ENCODE measurements at regions not wholly inside any gene's neighbourhood (a gene's known extent, or its start where the extent isn't known, plus 50 kb on each side); places are given as distances from the start of the nearest gene placed in this dataset.

DNA sequence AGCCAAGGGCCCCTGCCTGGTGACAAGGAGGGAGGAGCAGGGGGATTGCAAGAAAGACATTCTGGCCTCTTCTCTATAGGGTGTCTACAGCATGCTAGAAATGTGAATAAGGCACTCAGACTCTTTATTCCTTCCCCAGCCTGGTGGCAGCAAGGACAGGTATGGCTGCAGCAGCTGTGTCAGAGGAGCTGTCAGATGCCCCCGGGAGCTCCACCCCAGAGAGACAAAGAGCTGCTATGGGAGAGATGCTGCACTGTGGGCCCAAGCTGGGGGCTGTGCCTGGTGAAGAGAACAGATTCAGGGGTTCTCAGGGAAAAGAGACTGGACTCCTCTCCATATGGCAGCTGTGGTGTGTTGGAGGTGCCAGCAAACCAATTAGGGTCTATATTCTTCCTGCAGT, 1063.3 kb downstream of the OLFM4 start:
- POLR2A ChIA-PET, result no interaction called here
- H3K27ac Mint-ChIP-seq, result no peak overlapping the region
- DNase-seq (ENCODE audit: low spot score), result no peak
- peaks cover 41% of the 10 kb centered on the region for H3K9me3 Mint-ChIP-seq
- no peaks in the 10 kb centered on the region for H3K4me1 Mint-ChIP-seq
- H3K36me3 Mint-ChIP-seq, result peaks cover 37% of the 10 kb centered on the region
- TF ChIP-seq FOXJ3 (CRISPR knock-in tag; IDR thresholded peaks at IDR 0.05; ENCODE audit: borderline replicate concordance) (no peak), PREB (CRISPR knock-in tag; IDR thresholded peaks at IDR 0.05; ENCODE audit: borderline replicate concordance) (no peak), HMGA2 (CRISPR knock-in tag; IDR thresholded peaks at IDR 0.05) (no peak), CREM (CRISPR knock-in tag; IDR thresholded peaks at IDR 0.05) (no peak), ZBTB43 (CRISPR knock-in tag; IDR thresholded peaks at IDR 0.05) (no peak), NR2C2 (CRISPR knock-in tag; IDR thresholded peaks at IDR 0.05) (no peak), PRRX2 (CRISPR knock-in tag; IDR thresholded peaks at IDR 0.05) (no peak), ZNF219 (CRISPR knock-in tag; IDR thresholded peaks at IDR 0.05; ENCODE audit: borderline replicate concordance) (no peak), KAT7 (CRISPR knock-in tag; IDR thresholded peaks at IDR 0.05; ENCODE audit: borderline replicate concordance) (no peak), NFATC4 (CRISPR knock-in tag; IDR thresholded peaks at IDR 0.05) (no peak), ZNF263 (CRISPR knock-in tag; IDR thresholded peaks at IDR 0.05; ENCODE audit: low read depth) (no peak), GTF2I (CRISPR knock-in tag; conservative IDR thresholded peaks at IDR 0.05) (no peak), ATF1 (CRISPR knock-in tag; IDR thresholded peaks at IDR 0.05) (no peak)
- TF ChIP-seq, protein P1, sequence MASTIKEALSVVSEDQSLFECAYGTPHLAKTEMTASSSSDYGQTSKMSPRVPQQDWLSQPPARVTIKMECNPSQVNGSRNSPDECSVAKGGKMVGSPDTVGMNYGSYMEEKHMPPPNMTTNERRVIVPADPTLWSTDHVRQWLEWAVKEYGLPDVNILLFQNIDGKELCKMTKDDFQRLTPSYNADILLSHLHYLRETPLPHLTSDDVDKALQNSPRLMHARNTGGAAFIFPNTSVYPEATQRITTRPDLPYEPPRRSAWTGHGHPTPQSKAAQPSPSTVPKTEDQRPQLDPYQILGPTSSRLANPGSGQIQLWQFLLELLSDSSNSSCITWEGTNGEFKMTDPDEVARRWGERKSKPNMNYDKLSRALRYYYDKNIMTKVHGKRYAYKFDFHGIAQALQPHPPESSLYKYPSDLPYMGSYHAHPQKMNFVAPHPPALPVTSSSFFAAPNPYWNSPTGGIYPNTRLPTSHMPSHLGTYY (CRISPR knock-in tag; IDR thresholded peaks at IDR 0.05), result no peak
- no peaks in the 10 kb centered on the region; the same call in none of the 2 replicates for H3K27me3 Mint-ChIP-seq (ENCODE audit: low read depth)
- H3K4me3 Mint-ChIP-seq, result no peak overlapping the region
- no peak for ATAC-seq
- CTCF ChIA-PET, result no interaction called here

DNA sequence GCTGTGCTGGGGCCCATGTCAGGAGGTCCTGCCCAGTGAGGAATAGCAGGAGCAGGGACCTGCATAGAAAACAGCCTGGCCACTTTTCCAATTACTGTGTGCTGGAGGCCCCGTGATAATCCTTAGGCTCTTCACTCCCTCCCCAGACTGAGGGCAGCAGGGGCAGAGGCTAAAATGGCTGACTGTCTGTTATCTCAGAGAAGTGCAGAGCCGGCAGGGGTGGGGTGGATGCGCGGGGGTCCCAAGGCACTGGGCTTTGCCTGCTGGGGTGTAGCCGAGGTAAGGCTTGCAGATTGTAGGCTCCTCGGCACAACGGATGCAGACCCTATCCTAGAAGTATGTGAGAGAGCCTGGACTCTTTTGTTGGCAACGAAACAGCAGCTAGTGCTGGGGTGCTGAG, 1064.1 kb downstream of the OLFM4 start:
- Mint-ChIP-seq H3K27me3 (ENCODE audit: low read depth) (no peaks in the 10 kb centered on the region; the same call in none of the 2 replicates), H3K4me1 (no peaks in the 10 kb centered on the region), H3K36me3 (peaks cover 37% of the 10 kb centered on the region), H3K27ac (no peak overlapping the region), H3K4me3 (no peak overlapping the region), H3K9me3 (peaks cover 40% of the 10 kb centered on the region)
- ChIA-PET POLR2A (no interaction called here), CTCF (no interaction called here)
- DNase-seq (ENCODE audit: low spot score) (no peak), ATAC-seq (peak; percentile 34; the same call in 1 of the 2 replicates)
- TF ChIP-seq PREB (CRISPR knock-in tag; IDR thresholded peaks at IDR 0.05; ENCODE audit: borderline replicate concordance) (no peak), SP1 (CRISPR knock-in tag; conservative IDR thresholded peaks at IDR 0.05) (no peak), CREB1 (CRISPR knock-in tag; IDR thresholded peaks at IDR 0.05) (no peak), HMGA2 (CRISPR knock-in tag; IDR thresholded peaks at IDR 0.05) (no peak), ZNF671 (CRISPR knock-in tag; IDR thresholded peaks at IDR 0.05) (no peak), SOX15 (CRISPR knock-in tag; IDR thresholded peaks at IDR 0.05) (no peak), OVOL2 (CRISPR knock-in tag; IDR thresholded peaks at IDR 0.05; ENCODE audit: borderline replicate concordance) (no peak), ZNF416 (CRISPR knock-in tag; IDR thresholded peaks at IDR 0.05) (no peak)
- TF ChIP-seq, protein P2, sequence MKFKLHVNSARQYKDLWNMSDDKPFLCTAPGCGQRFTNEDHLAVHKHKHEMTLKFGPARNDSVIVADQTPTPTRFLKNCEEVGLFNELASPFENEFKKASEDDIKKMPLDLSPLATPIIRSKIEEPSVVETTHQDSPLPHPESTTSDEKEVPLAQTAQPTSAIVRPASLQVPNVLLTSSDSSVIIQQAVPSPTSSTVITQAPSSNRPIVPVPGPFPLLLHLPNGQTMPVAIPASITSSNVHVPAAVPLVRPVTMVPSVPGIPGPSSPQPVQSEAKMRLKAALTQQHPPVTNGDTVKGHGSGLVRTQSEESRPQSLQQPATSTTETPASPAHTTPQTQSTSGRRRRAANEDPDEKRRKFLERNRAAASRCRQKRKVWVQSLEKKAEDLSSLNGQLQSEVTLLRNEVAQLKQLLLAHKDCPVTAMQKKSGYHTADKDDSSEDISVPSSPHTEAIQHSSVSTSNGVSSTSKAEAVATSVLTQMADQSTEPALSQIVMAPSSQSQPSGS (CRISPR knock-in tag; IDR thresholded peaks at IDR 0.05; ENCODE audit: borderline replicate concordance, low read depth), result no peak
- TF ChIP-seq, protein P3, sequence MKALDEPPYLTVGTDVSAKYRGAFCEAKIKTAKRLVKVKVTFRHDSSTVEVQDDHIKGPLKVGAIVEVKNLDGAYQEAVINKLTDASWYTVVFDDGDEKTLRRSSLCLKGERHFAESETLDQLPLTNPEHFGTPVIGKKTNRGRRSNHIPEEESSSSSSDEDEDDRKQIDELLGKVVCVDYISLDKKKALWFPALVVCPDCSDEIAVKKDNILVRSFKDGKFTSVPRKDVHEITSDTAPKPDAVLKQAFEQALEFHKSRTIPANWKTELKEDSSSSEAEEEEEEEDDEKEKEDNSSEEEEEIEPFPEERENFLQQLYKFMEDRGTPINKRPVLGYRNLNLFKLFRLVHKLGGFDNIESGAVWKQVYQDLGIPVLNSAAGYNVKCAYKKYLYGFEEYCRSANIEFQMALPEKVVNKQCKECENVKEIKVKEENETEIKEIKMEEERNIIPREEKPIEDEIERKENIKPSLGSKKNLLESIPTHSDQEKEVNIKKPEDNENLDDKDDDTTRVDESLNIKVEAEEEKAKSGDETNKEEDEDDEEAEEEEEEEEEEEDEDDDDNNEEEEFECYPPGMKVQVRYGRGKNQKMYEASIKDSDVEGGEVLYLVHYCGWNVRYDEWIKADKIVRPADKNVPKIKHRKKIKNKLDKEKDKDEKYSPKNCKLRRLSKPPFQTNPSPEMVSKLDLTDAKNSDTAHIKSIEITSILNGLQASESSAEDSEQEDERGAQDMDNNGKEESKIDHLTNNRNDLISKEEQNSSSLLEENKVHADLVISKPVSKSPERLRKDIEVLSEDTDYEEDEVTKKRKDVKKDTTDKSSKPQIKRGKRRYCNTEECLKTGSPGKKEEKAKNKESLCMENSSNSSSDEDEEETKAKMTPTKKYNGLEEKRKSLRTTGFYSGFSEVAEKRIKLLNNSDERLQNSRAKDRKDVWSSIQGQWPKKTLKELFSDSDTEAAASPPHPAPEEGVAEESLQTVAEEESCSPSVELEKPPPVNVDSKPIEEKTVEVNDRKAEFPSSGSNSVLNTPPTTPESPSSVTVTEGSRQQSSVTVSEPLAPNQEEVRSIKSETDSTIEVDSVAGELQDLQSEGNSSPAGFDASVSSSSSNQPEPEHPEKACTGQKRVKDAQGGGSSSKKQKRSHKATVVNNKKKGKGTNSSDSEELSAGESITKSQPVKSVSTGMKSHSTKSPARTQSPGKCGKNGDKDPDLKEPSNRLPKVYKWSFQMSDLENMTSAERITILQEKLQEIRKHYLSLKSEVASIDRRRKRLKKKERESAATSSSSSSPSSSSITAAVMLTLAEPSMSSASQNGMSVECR (CRISPR knock-in tag; IDR thresholded peaks at IDR 0.05; ENCODE audit: borderline replicate concordance), result no peak
- TF ChIP-seq, protein P4, sequence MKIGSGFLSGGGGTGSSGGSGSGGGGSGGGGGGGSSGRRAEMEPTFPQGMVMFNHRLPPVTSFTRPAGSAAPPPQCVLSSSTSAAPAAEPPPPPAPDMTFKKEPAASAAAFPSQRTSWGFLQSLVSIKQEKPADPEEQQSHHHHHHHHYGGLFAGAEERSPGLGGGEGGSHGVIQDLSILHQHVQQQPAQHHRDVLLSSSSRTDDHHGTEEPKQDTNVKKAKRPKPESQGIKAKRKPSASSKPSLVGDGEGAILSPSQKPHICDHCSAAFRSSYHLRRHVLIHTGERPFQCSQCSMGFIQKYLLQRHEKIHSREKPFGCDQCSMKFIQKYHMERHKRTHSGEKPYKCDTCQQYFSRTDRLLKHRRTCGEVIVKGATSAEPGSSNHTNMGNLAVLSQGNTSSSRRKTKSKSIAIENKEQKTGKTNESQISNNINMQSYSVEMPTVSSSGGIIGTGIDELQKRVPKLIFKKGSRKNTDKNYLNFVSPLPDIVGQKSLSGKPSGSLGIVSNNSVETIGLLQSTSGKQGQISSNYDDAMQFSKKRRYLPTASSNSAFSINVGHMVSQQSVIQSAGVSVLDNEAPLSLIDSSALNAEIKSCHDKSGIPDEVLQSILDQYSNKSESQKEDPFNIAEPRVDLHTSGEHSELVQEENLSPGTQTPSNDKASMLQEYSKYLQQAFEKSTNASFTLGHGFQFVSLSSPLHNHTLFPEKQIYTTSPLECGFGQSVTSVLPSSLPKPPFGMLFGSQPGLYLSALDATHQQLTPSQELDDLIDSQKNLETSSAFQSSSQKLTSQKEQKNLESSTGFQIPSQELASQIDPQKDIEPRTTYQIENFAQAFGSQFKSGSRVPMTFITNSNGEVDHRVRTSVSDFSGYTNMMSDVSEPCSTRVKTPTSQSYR (CRISPR knock-in tag; IDR thresholded peaks at IDR 0.05), result no peak
